GM18868 (cell line): ENCODE measurements at regions not wholly inside any gene's neighbourhood (a gene's known extent, or its start where the extent isn't known, plus 50 kb on each side); places are given as distances from the start of the nearest gene placed in this dataset.

Experiments used
- ATAC-seq: cut with Tn5 transposase; IDR thresholded peaks from one replicate; pipeline ENCODE4 v1.9.1; 2021; ENCODE audit warnings: mild to moderate bottlenecking, moderate library complexity; ENCODE audit not compliant: unreplicated experiment

DNA sequence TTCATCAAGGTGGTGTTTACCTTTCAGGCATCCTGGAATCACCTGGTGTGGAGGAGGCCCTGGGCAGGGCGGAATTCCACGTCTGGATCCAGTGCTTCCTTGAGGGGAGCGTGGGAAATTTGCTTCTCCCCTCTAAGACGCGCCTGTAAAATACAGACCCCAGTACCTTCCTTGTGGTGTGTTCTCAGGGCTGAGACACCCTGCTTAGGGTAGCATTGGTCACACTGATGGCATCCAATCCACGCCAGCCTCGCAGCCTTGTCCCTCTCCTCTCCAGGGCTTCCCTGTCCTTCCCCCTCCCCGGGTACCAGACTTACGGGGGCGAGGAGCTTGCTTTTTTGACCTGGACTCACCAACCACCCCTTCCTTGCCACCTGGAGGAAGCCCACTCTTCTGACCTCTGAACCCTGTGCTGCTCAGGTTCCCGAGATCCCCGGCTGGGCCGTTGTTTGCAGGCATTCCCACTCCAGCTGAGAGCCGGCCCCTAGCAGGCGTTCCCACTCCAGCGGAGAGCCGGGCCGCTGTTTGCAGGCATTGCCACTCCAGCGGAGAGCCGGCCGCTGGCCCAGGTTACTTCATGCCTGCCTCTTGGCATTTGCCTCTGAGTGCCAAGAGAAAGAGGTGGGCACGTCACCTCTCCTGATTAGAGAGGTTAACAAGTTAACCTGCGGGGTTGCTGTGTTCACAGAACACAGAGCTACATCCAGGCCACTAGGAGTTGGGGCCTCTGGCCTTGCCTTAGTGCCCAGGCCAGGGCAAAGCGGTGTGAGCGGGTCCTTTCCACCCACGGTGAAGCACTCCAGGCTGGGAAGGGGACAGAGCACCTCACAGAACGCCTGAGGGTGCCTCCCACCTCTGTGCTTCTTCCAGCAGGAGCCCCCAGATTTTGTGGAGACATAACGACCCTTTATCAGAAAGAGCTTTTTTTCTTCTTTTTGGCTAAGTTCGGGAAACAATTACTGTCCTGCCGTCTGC lies 254.0 kb upstream of the PPP2R2D start:
- ATAC-seq = no peak

GRCh38 chr10:131647789-131648188 lies 253.0 kb upstream of the PPP2R2D start:
- no peak for ATAC-seq

DNA sequence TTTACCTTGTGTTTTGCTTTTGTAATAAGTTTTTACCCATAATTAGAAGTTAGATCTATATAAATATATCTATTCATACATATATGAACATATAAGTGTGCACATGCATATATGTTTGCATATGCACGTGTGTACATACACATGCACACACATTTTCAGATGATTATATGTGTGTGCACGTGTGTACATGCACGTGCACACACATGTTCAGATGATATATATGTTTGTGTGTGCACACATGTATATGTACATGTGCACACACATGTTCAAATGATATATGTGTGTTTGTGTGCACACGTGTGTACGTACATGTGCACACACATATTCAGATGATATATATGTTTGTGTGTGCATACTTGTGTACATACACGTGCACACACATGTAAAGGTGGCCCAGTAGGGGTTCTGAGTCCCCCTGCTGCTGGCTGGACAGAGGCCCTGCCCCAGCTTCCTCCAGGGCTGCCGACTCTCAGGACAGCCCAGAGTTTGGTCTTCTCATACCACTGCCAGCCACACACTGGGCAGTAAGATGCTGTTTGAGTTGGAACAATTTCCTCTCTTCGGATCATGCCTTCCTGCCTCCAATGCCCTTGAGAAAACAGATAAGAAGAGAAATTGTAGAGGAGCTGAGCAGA lies 252.3 kb upstream of the PPP2R2D start:
- no peak for ATAC-seq

DNA sequence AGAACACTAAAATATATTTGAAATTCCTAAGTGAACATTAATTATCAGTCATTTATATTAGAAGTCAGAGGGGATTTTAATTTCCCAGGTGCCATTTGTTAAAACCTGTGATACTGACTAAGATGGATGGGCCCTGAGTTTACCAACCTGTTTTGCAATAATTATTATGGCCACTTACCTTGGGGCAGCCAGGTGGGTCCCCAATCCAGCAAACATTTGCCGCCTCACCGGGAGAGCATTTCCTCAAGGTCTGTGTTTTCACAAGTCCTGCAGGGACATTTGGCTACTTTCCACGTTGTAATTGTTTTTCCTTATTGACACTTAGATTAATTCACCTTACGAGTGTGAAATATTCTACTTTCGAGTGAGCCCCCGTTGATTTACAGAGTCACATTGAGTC lies 251.2 kb upstream of the PPP2R2D start:
- no peak for ATAC-seq

GRCh38 chr10:131650169-131650705 lies 250.6 kb upstream of the PPP2R2D start:
- no peak for ATAC-seq

DNA sequence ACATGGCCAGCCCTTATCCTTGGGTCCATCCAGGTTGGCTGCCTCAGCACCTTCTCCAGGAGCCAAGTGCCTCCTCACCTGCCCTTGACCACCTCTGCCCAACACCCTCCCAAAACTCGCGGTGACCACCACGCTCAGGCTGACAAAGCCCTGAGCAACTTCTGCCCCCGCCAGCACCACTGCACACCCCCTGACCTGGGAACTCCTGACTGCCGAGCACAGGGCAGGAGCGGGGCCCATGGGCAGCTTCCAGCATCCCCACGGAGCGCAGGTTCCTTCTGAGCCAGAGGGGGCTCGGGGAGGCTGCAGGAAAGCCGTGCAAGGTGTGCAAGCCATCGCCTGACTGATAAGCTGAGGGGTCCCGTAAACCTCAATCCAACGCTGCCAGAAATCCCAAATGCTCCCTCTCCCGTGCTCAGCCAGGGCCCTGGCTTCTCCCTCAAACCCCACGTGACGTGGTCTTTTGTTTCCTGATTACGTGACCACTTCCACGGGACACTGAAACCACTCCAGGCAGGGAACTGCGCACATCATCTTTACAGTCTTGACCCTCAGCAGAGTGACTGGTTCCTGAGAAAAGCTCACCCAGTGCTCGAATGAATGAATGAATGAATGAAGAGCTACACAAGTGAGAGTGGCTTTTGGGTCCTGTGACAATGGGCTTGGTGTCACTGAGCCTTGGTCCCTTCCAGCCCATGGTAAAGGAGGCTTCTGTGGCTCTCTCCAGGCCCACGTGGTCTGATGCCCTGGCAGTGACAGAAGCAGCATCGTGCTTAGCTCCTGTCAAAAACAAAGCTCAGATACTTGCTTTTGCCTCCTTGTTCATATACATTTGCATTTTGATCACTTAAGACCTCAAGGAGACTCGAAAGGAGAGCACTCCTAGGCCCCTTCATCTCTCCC lies 249.8 kb upstream of the PPP2R2D start:
- no peak for ATAC-seq

DNA sequence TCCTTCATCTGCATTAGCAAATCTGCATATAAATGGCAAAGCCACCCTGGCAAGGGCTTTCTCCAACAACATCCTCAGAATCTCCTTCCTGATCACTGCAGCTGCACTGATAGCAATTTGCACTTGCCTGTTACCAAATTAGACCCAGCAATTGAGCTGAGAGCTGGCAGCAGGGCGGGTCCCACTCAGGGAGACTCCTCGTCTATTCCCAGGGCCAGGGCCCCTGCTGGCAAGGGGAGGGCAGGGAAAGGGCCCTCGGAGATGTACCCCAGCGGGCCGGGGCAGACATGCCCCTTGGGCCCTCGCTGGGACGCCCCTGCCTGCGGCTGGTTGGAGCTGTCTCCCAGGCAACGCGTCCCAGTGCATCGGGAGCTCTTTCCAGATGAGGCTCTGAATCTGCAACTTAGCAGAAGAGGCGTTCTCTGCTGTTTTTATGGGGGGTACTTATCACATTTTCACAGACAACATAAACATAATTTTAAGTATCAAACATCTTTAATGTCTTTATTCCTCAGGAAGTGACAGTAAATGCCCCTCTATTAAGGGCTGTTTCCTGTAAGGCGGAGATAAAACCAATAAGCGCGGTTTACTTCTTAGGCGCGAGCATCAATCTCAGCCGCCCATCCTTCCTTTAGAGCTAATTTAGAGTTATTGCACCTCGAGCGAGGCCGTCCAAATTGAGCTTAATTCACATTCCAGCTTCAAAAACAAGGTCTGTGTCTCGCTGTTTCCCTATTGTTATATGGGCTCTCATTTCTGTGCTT lies 249.0 kb upstream of the PPP2R2D start:
- no peak for ATAC-seq

- ATAC-seq = no peak
Measured at GRCh38 chr10:131652438-131653139, 248.2 kb upstream of the PPP2R2D start.

- ATAC-seq = no peak
Measured at GRCh38 chr10:131653140-131653539, 247.7 kb upstream of the PPP2R2D start.

DNA sequence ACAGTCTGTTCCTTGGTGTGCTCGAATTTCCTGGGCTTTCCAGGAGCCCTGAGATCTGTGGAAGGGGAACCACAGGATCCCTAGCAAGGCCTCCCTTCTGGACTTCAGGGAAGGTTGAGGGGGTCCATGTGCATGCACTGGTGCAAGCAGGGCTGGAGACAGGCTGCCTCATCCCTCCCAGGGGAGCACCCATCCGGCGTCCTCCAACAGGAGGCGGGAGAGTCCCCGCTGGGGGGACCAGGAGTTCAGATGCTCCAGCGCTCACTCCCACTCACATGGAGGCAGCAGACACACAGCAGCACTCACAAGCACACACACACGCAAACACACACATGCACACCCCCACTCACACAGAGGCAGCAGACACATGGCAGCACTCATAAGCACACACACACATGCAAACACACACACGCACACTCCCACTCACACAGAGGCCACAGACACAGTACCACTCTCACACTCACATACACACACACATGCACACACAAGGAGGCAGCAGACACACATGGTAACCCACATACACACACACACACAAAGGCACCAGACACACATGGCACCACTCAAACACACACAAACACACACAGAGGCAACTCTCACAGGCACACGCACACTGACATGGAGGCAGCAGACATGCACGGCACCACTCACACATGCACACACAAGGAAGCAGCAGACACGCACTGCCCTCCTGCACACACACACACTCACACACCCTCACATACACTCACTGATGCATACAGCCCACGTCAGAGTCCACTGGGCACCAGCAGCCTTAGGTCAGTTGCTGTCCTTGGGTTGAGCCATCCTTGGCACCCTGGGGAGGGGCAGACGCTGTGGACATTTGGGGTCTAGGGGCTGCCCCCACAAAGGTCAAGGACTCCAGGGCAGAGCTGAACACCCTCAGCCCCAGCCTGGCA lies 247.0 kb upstream of the PPP2R2D start:
- ATAC-seq = no peak

DNA sequence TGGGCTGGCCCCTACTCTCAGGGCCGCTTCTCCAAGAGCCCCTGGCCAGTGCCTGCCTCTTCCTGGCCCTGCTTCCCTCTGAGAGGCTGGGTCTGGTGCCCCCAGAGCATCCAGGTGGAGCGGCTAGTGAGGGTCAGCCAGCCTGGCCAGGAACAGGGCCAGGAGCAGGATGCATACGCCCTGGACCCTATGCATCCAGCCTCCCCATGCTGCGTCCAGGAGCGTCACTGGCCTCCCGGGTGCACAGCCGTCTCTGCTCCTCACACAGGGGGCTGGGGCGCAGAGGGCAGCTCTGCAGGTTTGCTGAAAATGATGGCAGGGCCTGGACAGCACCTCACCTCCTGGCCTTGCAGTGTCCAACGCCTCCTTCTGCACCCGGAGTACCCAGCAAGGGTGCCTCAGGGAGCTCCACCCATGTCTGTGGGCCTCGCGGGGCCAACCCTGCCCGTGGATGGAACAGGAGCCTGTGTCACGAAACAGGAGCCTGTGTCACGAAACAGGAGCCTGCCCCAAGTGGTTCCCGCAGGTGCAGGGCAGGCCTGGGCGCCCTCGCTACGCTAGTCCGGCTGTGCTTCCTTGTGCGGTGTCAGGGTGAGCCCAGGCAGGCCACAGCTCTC lies 246.2 kb upstream of the PPP2R2D start:
- no peak for ATAC-seq

GRCh38 chr10:131655101-131655849 lies 245.5 kb upstream of the PPP2R2D start:
- no peak for ATAC-seq

- no peak for ATAC-seq
Measured at GRCh38 chr10:131656009-131656408, 244.8 kb upstream of the PPP2R2D start.

GRCh38 chr10:131656431-131656841 lies 244.4 kb upstream of the PPP2R2D start:
- ATAC-seq = no peak

GRCh38 chr10:131657318-131657984 lies 243.4 kb upstream of the PPP2R2D start:
- ATAC-seq = no peak

- ATAC-seq = no peak
Measured at GRCh38 chr10:131657985-131658330, 242.8 kb upstream of the PPP2R2D start.
